ENCODE measurements at regions not wholly inside any gene's neighbourhood (a gene's known extent, or its start where the extent isn't known, plus 50 kb on each side); places are given as distances from the start of the nearest gene placed in this dataset.

DNA sequence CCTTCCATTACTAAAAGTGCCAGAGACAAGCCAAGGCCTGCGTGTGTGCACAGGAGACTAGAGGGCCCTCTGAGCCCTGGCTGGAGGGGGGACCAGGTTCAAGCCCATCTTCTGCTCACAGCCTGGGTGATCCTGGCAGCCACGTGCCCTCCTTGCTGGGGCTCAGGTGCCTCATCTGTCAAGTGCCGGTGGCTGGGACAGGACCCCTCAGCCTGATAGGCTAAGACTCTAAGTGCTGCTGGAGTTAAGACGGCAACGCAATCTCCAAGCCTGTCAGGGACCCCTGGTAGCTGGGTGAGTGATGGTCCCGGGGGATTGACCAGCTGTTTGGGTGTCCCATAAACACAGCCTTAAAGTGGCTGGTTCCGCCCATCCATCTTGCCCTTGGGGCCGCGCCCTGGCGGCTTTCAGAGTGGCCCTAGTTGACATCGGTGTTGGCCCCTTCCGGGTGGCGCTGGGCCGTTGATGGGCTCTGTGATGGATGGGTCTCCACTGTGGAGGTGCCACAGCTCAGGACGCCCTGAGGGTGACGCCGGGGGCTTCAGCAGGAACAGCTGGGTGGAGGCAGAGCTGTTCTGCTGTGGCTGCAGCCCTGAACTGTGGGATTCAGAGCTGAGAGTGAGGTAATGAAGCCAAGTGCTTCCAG, 136.2 kb downstream of the BARX1 start:
- intact Hi-C loops (cut with DNase I; ENCODE audit: low total_unique reads) = no loop called here
- H3K4me1 ChIP-seq = no peaks in the 10 kb centered on the region
- no peak for DNase-seq
- no peak overlapping the region for H3K4me3 ChIP-seq
- H3K27ac ChIP-seq = no peak overlapping the region
- WGBS, 5 donors = 56 to 80% (median 58%) methylated on average over 1 to 17 of the region's 17 CpGs
- TF ChIP-seq CTCF (IDR thresholded peaks at IDR 0.05 in 8 of 11, conservative IDR thresholded peaks at IDR 0.05 in 3 of 11) (no peak), POLR2A (IDR thresholded peaks at IDR 0.05) (no peak), POLR2AphosphoS5 (IDR thresholded peaks at IDR 0.05) (no peak)
- no peaks in the 10 kb centered on the region for H3K36me3 ChIP-seq
- peaks cover 0 to 82% (median 6%) of the 10 kb centered on the region in 7 donors for H3K27me3 ChIP-seq (replicated peaks in 1 of 7)
- H3K9me3 ChIP-seq = peaks cover 0 to 7% (median 0%) of the 10 kb centered on the region in 8 donors

DNA sequence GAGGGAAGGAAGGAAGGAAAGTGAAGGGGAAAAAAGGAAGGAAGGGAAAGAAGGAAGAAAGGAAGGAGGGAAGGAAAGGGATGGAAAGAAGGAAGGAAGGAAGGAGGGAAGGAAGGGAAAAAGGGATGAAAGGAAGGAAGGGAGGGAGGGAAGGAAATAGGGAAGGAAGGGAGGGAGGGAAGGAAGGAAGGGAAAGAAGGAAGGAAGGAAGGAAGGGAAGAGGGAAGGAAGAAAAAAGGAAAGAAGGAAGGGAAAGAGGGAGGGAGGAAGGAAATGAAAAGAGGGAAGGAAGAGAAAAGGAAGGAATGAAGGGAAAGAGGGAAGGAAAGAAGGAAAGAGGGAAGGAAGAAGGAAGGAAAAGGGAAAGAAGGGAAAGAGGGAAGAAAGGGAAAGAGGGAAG, 136.9 kb downstream of the BARX1 start:
- no peak for TF ChIP-seq POLR2A (IDR thresholded peaks at IDR 0.05)
- no peak for TF ChIP-seq POLR2AphosphoS5 (IDR thresholded peaks at IDR 0.05)
- TF ChIP-seq CTCF (IDR thresholded peaks at IDR 0.05 in 8 of 11, conservative IDR thresholded peaks at IDR 0.05 in 3 of 11) = no peak
- intact Hi-C loops (cut with DNase I; ENCODE audit: low total_unique reads) = no loop called here
- no peak overlapping the region for H3K4me3 ChIP-seq
- no peak overlapping the region for H3K27ac ChIP-seq
- peaks cover 0 to 82% (median 6%) of the 10 kb centered on the region in 7 donors for H3K27me3 ChIP-seq (replicated peaks in 1 of 7)
- no peaks in the 10 kb centered on the region for H3K4me1 ChIP-seq
- no peaks in the 10 kb centered on the region for H3K36me3 ChIP-seq
- DNase-seq = no peak
- peaks cover 0 to 5% (median 0%) of the 10 kb centered on the region in 8 donors for H3K9me3 ChIP-seq

DNA sequence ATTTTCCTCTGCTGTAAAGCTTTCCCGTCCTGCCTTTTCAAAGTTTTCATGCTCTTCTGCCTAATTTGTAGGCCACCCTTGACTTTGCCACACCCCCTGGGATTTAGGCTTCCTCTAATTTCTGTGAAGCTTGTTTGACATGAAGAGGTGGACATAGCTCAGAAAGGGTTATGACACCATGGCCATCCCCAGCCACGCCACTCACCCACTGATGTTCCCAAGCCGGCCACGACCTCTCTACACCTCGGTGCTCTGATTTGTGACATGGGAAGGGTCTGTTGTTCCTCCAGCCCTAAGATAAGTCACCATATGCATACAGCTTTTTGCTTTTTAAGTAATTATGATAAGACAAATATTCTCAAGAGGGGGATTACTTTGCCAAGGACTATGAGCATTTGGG, 139.5 kb downstream of the BARX1 start:
- no peak for DNase-seq
- Histone ChIP-seq H3K27ac (no peak overlapping the region), H3K36me3 (no peaks in the 10 kb centered on the region), H3K4me1 (no peaks in the 10 kb centered on the region), H3K27me3 (replicated peaks in 1 of 7) (peaks cover 0 to 84% (median 7%) of the 10 kb centered on the region in 7 donors), H3K4me3 (no peak overlapping the region), H3K9me3 (peaks cover 0 to 4% (median 0%) of the 10 kb centered on the region in 8 donors)
- TF ChIP-seq POLR2A (IDR thresholded peaks at IDR 0.05) = no peak
- no peak for TF ChIP-seq CTCF (IDR thresholded peaks at IDR 0.05 in 8 of 11, conservative IDR thresholded peaks at IDR 0.05 in 3 of 11)
- no peak for TF ChIP-seq POLR2AphosphoS5 (IDR thresholded peaks at IDR 0.05)
- intact Hi-C loops (cut with DNase I; ENCODE audit: low total_unique reads) = no loop called here
- 73 to 78% (median 74%) methylated on average over 5 of the region's 5 CpGs for WGBS, 5 donors

GRCh38 chr9:93815135-93815534, 140.0 kb downstream of the BARX1 start:
- H3K4me1 ChIP-seq = no peaks in the 10 kb centered on the region
- peaks cover 0 to 84% (median 8%) of the 10 kb centered on the region in 7 donors for H3K27me3 ChIP-seq (replicated peaks in 1 of 7)
- WGBS, 5 donors = 46 to 70% (median 61%) methylated on average over 4 of the region's 4 CpGs
- peaks cover 0 to 4% (median 0%) of the 10 kb centered on the region in 8 donors for H3K9me3 ChIP-seq
- DNase-seq = no peak
- no peak overlapping the region for H3K4me3 ChIP-seq
- intact Hi-C loops (cut with DNase I; ENCODE audit: low total_unique reads) = no loop called here
- TF ChIP-seq POLR2A (IDR thresholded peaks at IDR 0.05) (no peak), CTCF (IDR thresholded peaks at IDR 0.05 in 8 of 11, conservative IDR thresholded peaks at IDR 0.05 in 3 of 11) (no peak), POLR2AphosphoS5 (IDR thresholded peaks at IDR 0.05) (no peak)
- H3K36me3 ChIP-seq = no peaks in the 10 kb centered on the region
- no peak overlapping the region for H3K27ac ChIP-seq

Measured in spleen (tissue), 11 donors.